GM13976 (cell line): ENCODE measurements at regions not wholly inside any gene's neighbourhood (a gene's known extent, or its start where the extent isn't known, plus 50 kb on each side); places are given as distances from the start of the nearest gene placed in this dataset.

Source experiments
- DNase-seq: peaks from one replicate; pipeline ENCODE4 v3.0.0; 2012; ENCODE audit warnings: low spot score
- CTCF ChIP-seq: IDR thresholded peaks from 2 replicates; pipeline ENCODE4 v1.5.1; 2012; ENCODE audit warnings: borderline replicate concordance, mild to moderate bottlenecking; ENCODE audit not compliant: insufficient read depth; ENCODE audit errors: extremely low read depth, missing control alignments, control extremely low read depth
- in situ Hi-C: fragments of 300-500 bp; cut with MboI; formaldehyde crosslinking; loops from one replicate; pipeline ENCODE4 v1.12.0; 2022; ENCODE audit warnings: low sequenced_read_pairs, mixed read lengths, inconsistent platforms; ENCODE audit not compliant: unreplicated experiment

DNA sequence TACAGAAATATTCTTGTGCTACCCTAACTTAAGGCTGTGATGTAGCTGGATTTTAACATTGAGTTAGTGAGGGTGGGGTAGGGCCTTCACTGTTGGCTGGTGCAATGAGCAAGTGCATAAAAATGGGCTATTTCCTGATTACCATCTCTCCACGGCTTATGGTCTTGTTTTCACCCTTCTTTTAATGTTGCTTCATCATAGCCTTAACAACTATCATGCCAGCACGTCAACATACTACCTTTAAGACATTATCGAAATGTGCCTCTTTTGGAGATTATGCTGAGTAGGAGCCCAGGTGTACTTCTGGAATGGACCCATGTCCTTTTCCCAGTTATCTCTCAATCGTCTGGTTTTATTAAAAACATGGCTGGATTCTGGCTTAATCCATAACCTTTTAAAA, 350.9 kb upstream of the ACTBL2 start:
- no peak for DNase-seq
- TF ChIP-seq CTCF: no peak
- in situ Hi-C loops: no loop called here

- no peak for TF ChIP-seq CTCF
- in situ Hi-C loops: no loop called here
- no peak for DNase-seq
These were observed 350.3 kb upstream of the ACTBL2 start for GRCh38 chr5:57832875-57833274.

DNA sequence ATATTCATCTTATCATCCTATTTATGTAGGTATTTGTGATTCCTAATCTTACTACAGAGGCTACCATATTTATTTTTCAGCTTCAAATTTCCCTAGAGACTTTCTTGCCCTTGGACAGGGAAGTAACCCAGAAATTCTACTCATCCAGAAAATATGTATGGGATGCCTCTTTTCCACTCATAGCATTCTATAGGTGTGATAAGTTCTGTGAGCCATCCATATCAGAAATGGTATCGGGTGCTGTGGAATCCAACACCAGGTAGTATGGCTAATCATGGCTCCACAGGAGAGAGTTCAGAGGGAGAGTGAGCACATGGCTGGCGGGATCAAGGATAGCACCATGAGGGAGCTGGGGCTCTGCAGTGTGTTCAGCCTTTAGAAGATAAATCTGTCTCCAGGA, 349.3 kb upstream of the ACTBL2 start:
- TF ChIP-seq CTCF: no peak
- no peak for DNase-seq
- in situ Hi-C loops: no loop called here

GRCh38 chr5:57831090-57831489, 348.5 kb upstream of the ACTBL2 start:
- no peak for TF ChIP-seq CTCF
- DNase-seq: no peak
- in situ Hi-C loops: no loop called here

GRCh38 chr5:57828221-57828620, 345.6 kb upstream of the ACTBL2 start:
- no peak for DNase-seq
- in situ Hi-C loops: no loop called here
- TF ChIP-seq CTCF: no peak

DNA sequence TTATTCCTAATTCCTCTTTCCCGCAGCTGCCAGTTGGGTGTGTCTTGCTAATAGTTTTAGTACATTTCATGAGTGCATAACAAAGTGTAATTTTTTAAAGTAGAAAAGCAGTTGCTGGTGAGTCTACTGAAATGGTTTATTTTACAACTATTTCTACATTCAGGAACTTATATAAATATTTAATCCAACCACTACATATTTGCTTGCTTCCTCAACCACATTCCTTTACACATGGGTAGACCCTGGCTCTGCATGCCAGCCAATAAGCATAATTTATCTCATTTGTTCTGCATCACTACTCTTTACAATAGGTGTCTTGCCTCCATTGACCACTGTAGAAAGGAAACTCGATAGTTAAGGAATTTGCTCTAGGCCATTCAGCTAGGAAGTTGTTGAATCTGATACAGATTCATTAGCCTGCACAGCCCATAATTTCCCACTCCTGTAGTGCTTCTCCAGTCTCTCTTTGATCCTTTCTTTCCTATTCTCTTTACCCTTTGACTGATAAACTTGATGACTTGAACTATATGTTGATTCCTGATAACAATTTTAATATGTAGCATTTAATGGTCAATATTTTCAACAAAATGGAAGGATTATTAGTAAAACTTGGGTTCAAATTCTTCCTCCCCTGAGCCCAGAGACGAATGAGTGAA, 342.5 kb upstream of the ACTBL2 start:
- in situ Hi-C loops: no loop called here
- no peak for DNase-seq
- TF ChIP-seq CTCF: no peak
